Raji (cell line): ENCODE measurements at regions not wholly inside any gene's neighbourhood (a gene's known extent, or its start where the extent isn't known, plus 50 kb on each side); places are given as distances from the start of the nearest gene placed in this dataset.

Experiments used
- POLR2A ChIP-seq: IDR thresholded peaks from 2 replicates; pipeline ENCODE4 v1.6.1; 2011; ENCODE audit warnings: low read depth, low read length, control low read depth; ENCODE audit not compliant: insufficient read depth

- no peak for TF ChIP-seq POLR2A
Observed at GRCh38 chr9:36780186-36780585, 207.5 kb downstream of the MELK start.

- TF ChIP-seq POLR2A, result no peak
Observed at GRCh38 chr9:36781533-36781932, 208.8 kb downstream of the MELK start.
